ENCODE measurements at regions not wholly inside any gene's neighbourhood (a gene's known extent, or its start where the extent isn't known, plus 50 kb on each side); places are given as distances from the start of the nearest gene placed in this dataset.

GRCh38 chr4:32393806-32394205, 1673.6 kb downstream of the PCDH7 start:
- DNase-seq: no peak

- no peak for DNase-seq
These were observed 1674.1 kb downstream of the PCDH7 start for GRCh38 chr4:32394255-32394654.

DNA sequence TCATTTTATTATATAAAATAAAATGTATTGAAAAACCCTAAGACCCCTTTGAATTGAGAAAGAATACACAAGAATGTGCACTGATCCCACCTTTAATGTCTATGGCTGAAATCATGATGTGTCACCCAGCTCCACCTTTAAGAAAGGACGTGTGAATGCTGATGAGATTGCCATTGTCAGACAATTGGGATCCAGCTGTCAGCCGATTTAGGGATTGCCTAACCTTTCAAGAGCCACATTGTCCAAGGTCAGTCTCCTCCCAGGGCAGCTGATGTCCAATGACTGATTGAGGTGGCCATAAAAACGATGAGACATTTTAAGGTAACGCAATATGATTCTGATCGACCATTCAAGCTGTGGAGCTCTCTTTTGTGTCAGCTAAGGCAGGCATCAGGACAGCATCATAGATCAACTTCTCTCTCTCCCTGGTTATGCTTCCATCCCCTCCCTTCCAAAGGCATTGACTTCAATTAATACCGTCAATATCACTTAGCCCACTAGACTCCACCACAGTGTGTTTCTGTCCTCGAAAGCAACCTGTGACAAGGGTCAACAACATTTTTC, 1676.4 kb downstream of the PCDH7 start:
- DNase-seq: no peak

GRCh38 chr4:32400870-32401269, 1680.7 kb downstream of the PCDH7 start:
- no peak for DNase-seq

- DNase-seq: no peak
These were observed 1697.0 kb downstream of the PCDH7 start for GRCh38 chr4:32417113-32417704.

GRCh38 chr4:32423267-32423666, 1703.1 kb downstream of the PCDH7 start:
- DNase-seq: no peak

DNA sequence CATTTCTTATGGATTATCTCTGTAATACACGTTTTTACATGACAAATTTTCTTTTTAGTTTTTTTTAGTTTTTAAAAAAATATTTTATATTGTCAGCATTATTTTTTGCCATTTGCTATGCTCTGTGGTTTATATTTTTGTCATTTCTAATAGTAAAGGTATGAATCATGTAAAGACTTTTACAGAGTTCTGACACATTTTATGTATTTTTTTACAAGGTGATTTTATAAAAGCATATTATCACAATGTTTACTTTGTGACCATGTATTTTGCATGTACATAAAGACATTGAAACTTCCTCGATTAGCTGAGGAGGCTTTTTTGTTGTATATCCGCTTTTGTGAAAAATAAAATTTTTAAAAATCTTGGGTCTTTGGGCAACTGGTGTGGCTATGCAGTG, 1705.1 kb downstream of the PCDH7 start:
- no peak for DNase-seq

GRCh38 chr4:32427566-32427965, 1707.4 kb downstream of the PCDH7 start:
- no peak for DNase-seq

GRCh38 chr4:32429151-32429550, 1709.0 kb downstream of the PCDH7 start:
- DNase-seq: no peak

DNA sequence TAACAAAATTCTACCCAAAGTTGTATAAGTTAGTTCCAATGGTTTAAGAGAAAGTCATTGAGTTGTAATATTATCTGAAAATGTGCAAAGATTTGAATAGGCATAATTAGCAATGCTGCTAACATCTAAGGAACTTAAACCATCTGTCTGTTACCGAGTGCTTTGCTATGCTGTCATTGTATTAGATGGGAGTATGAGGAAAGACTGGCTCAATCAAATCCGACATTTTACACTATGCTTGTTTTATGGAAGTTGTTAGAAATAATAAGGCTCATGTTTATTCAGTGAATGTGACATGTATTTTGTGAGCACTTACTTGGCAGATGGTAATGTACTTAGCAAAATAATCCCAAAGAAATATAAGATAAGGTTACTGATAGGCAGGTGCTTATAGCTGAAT, 1715.1 kb downstream of the PCDH7 start:
- DNase-seq: no peak

GRCh38 chr4:32436816-32437215, 1716.6 kb downstream of the PCDH7 start:
- no peak for DNase-seq

- no peak for DNase-seq
These were observed 1720.2 kb downstream of the PCDH7 start for GRCh38 chr4:32440391-32440790.

DNA sequence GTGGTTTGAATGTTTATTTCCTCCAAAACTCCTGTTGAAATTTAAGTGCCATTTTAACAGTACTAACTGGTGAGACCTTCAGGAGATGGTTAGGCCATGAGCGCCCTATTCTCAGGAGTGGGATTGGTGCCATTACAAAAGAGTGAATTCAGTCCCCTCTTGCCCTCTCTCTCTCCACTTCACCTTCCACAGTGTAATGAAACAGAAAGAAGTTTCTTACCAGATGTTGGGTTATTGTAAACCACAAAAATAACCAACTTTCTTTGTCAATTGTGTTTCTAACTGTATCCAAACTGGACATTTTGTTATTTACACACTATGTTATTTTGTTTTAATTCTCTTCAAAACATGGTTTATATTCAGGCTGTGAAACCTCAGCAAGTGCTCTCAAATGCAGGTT, 1734.3 kb downstream of the PCDH7 start:
- DNase-seq: no peak

DNA sequence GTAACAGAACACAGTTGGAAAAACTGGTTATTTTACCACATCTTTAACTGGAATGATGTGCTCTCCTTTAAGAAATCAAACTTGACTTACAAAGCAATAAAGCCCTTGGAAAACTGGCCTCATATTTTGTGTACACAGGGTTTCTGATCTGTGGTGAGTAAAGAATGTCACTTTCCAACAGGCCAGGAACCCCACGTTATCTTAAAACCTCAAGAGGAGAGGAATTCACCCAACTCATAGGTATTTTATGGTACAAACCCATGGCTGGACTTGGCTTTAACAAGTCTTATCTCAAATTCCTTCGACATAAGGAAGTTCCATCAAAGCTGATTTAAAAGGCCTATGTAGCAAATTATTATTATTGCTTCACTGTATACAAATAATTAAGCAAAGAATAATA, 1735.1 kb downstream of the PCDH7 start:
- DNase-seq: no peak

DNA sequence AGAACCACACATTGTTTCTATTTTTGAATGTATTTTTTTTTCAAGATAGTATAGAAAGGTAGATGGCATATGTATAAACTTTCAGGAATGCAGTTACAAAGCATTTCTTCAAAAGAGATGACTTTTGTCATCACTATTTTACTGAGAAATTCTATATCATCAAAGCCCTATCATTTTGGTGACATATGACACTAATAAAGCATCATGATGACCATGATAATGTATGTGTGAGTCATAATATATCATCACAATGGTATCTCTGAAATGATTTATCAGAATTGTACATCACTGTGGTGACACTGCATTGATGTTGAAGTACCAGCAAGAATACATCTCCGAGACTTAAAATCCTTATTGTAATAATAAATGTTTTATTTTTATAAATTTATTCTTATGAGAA, 1740.8 kb downstream of the PCDH7 start:
- DNase-seq: no peak

- no peak for DNase-seq
These were observed 1742.8 kb downstream of the PCDH7 start for GRCh38 chr4:32462944-32463343.

DNA sequence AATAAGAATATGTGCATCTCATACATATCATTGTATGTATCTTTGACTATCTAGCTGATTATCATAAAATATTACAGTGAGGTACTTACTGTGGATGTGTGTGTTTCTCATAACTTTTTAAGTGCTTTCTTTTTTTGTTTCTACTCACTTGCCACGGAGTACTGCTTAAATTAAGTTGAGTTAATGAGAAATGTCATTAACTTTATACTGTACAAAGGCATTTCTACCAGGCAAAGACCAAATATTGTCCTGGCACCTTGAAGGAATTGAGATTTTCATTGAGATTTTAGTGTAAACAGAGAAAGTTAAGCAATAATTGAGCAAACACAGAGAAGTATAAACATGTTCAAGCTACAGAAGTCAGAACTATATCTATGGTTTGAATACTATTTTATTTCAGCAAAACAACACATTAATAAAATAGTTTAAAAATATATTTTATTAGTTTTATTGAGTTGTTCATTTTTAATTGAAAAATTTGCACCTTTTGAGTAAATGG, 1750.0 kb downstream of the PCDH7 start:
- no peak for DNase-seq

DNA sequence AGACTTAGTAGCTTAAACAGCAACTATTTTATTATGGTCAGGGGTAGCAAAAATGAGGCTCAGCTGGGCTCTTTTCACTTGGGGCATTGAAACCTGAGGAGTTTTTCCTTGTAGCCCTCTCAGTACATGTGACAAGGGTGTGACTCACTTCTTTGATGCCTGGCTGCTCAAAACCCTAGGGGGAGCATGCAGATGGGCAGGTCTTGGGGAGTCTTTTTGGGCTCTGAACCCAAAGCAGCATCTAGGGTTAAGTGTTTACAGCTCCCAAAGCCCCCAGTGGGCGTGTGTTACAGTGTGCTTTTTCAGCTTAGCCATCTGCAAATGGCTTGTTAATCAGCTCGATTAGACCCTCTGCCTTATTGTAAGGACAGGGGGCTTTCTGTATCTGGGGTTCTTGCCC, 1752.7 kb downstream of the PCDH7 start:
- DNase-seq: no peak

DNA sequence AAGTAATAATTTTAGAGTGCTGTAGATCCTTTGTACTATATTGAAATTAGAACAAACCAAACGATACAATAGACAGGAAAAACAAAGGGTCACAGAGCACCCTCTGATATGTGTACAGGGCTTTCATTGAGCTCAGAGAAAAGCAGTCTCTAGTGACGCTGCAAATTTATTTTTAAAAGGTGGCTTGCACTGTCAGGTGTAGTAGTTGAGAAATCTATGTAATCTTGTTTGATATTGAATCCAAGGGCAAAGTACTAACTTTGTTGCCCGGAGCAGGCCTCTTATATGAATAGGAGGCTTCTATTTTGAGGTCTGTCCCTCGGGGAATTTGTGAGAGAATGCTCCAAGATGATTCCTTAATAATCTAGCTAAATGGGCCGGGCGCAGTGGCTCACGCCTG, 1755.5 kb downstream of the PCDH7 start:
- DNase-seq: no peak

DNA sequence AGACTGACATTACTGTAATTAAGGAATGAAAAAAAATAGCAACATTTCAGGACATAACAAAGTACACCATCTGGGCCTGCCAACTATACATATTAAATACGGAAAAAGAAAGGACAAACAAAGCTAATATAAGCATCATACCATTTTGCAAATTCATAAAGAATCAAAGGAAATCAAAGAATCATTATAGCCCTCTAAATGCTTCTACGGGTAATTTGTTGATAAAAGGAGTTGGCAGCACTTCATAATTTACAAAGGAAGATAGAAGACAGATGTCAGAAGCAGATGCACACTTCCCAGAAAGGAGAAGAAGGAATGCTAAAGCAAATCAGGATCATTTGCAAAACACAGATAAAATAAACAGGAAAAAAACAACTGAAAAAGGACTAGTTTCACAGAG, 1757.3 kb downstream of the PCDH7 start:
- no peak for DNase-seq

GRCh38 chr4:32485956-32486355, 1765.8 kb downstream of the PCDH7 start:
- DNase-seq: no peak

DNA sequence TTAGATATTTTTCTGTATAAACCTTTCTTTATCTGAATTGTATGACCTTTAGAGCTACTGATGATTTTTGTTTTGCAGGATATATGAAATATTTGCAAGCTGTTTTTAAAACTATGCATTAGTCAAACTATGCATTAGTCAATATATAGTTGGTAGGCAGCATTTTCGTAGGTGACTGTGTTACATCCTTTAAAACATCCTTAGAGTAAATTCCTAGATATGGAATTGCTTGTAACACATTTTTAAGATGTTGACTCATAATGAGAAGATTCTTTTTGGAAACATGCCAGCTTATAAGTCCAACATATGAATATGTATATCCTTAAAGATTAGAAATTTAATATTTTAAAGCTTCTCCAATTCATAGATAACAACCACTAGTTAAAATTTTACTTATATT, 1768.5 kb downstream of the PCDH7 start:
- no peak for DNase-seq

GRCh38 chr4:32499171-32499570, 1779.0 kb downstream of the PCDH7 start:
- DNase-seq: no peak

DNA sequence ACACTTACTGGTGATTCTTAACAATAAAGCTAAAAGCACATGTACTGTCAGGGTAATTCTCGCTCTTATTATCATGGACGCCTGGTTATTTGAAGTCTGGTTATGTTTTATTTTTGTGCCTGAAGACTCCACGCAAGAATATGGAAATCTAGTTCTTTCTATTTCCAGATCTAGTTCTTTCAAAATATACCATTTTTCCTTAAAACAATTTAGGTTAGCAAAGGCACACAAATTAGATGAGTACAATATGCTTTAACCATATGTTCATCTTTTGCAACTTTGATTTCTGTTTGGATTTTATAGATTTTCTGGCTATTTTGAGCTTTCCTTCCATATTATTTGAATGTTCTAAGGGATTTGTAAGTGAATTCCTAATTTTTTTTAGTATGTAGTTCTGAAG, 1783.1 kb downstream of the PCDH7 start:
- DNase-seq: no peak

- no peak for DNase-seq
These were observed 1785.9 kb downstream of the PCDH7 start for GRCh38 chr4:32506067-32506466.
